Activated CD8-positive, alpha-beta memory T cell treated with anti-CD3 and anti-CD28 coated beads for 24 hours (primary cell): ENCODE measurements at regions not wholly inside any gene's neighbourhood (a gene's known extent, or its start where the extent isn't known, plus 50 kb on each side); places are given as distances from the start of the nearest gene placed in this dataset.
"Not testable (repeated sequence)": the region's sequence is repeated elsewhere in the genome, so short reads cannot be mapped to it uniquely, and the experiment has no call there.

Experiments
- DNase-seq: peaks from one replicate; pipeline ENCODE4 v3.0.0-alpha.2; 2020

GRCh38 chrX:66902081-66902480 lies 263.2 kb upstream of the EDA2R start:
- DNase-seq: no peak

DNA sequence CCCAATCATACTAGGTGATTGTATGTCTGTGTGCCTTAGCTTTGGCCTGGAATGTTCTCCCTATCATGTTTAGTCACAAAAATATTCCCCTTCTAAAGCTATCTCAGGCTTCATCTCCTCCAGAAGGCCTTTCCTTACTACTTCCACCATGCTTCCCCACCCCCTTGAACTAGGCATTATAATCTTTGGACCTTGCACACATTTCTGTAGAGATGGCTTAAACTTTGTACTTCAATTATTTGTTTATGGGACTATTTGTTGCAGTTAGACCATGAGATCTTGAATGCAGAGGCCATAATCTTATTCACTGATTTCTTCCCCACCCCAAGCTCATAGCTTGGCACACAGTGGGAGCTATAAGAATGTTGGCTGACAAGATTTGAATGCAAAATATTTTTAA lies 262.0 kb upstream of the EDA2R start:
- no peak for DNase-seq

GRCh38 chrX:66892004-66892403 lies 253.1 kb upstream of the EDA2R start:
- DNase-seq: no peak

- DNase-seq: no peak
Measured at GRCh38 chrX:66889418-66889817, 250.5 kb upstream of the EDA2R start.

DNA sequence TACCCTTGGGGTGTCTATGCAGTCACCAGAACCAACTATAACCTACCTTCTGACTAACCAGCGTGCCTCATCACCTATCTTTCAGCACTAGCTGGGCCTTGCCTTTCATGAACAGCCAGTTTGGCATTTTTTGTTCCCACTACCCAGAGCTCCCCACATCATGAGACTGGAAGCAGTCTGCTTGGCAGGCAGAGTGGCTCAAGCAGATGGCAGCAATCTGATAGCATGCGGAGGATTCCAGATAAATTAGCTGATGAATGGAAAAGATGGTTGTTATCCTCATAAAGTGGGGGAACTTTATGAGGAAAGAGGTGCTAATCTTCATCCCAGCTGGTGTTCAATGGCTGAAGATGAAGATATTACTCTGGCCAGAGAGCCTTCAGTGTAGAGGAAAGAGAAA lies 243.2 kb upstream of the EDA2R start:
- no peak for DNase-seq

- DNase-seq: no peak
Measured at GRCh38 chrX:66876776-66877175, 237.9 kb upstream of the EDA2R start.

DNA sequence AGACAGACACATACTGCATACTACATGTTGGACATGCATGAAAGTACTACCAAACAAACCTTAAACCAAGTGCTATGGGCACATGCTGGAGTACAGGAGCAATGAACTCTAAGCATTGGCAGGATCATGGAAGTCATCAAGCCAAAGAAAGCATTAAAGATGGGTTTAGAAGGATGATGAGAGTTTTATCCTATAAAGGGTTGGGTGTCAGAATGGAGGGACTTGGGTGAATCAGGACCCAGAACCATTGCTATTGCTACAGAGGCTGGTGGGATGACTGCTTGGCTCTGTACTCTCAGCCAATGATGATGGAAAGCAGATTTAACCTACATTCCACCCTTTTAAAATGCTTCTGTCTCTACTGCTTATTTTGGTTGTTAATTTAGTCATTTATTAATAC lies 233.9 kb upstream of the EDA2R start:
- no peak for DNase-seq

DNA sequence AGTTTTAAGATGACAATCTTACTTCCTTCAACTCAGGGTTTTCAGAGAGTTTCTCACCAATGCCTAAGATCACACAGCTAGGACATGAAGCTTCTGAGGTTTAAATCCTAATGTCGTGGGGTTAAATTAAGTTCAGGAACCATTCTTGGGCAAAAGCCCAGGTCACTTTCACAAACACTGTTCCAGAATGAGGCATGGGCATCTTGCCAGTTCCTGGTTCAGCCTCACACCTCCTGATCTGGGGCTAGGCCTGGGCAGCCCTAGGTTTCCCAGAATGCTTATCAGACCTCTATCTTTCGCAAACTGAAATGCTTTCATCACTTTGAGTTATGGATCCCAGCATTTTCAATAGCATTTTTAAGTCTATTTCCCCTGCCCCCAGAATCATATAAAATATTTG lies 224.8 kb upstream of the EDA2R start:
- DNase-seq: no peak

GRCh38 chrX:66833426-66833825 lies 194.5 kb upstream of the EDA2R start:
- DNase-seq: no peak

GRCh38 chrX:66815227-66815626 lies 176.3 kb upstream of the EDA2R start:
- DNase-seq: no peak

DNA sequence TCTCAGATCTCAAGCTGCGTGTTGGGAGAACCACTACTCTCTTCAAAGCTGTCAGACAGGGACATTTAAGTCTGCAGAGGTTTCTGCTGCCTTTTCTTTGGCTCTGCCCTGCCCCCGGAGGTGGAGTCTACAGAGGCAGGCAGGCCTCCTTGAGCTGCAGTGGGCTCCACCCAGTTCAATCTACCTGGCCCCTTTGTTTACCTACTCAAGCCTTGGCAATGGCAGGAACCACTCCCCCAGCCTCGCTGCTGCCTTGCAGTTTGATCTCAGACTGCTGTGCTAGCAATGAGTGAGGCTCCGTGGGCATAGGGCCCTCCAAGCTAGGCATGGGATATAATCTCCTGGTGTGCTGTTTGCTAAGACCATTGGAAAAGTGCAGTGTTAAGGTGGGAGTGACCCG lies 155.6 kb upstream of the EDA2R start:
- DNase-seq: not testable (repeated sequence)

DNA sequence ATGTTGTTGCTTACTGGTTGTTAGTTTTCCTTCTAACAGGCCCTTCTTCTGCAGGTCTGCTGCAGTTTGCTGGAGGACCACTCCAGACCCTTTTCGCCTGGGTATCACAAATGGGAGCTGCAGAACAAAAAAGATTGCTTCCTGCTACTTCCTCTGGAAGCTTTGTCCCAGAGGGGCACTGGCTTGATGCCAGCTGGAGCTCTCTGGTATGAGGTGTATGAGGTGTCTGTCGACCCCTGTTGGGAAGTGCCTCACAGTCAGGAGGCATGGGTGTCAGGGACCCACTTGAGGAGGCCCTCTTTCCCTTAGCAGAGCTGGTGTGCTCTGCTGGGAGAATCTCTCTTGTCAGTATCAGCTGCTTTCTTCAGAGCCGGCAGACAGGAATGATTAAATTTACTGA lies 127.4 kb upstream of the EDA2R start:
- no peak for DNase-seq

GRCh38 chrX:66760651-66761050 lies 121.8 kb upstream of the EDA2R start:
- DNase-seq: no peak

DNA sequence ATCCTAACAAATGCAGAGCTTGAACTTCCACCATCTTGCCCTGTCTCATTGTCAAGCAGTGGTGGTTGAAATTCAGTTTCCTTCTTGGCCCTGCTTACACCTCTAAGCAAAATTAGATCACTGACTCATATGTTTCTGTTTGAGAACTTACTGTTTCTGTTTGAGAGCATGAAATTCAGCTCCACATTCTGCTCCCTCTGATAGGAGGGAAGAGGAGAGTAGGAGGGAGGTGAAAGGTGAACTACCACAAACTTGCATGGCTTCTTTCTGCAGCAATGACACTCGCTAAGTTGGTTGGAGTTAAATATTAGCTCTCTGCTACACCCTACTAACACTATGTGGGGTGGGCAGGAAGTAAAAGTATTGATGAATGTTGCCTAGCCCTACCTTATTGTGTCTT lies 117.8 kb upstream of the EDA2R start:
- DNase-seq: no peak

DNA sequence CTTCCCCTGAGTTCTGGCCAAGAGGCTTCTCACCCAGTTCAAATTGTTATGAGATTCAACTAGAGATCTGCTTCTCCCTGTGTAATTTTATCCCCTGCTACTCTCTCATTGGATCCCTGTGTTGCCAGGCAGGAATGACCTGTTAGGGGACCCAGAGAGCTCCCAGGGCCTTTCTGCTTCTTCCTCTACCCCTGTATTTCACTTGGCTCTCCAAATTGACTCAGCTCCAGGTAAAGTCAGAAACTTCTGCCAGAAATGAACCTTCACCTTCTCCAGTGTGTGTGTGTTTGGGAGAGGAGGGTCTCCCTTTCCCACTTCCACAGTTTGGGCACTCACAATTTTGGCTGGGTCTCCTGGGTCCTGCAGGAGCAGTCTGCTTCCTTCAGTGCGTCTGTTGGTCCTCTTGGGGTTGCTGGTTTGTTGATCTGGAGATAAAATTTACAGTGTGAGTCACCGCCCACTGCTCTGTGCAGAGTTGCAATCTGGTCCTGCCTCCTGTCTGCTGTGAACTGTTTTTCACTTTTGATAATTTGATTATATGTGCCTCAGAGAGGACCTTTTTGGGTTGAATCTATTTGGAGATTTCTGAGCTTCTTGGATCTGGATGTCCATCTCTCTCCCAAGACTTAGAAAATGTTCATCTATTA lies 112.4 kb upstream of the EDA2R start:
- DNase-seq: no peak

DNA sequence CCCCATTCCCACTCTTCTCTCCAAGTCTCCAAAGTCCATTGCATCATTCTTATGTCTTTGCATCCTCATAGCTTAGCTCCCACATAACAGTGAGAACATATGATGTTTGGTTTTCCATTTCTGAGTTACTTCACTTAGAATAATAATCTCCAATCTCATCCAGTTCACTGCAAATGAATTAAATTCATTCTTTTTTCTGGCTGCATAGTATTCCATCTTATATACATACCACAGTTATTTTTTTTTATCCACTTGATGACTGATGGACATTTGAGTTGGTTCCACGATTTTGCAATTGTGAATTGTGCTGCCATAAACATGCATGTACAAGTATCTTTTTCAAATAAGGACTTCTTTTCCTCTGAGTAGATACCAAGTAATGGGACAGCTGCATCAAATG lies 105.6 kb upstream of the EDA2R start:
- not testable (repeated sequence) for DNase-seq

GRCh38 chrX:66731398-66731797 lies 92.5 kb upstream of the EDA2R start:
- no peak for DNase-seq

- peak; percentile 71 for DNase-seq
Measured at GRCh38 chrX:66728818-66729271, 90.0 kb upstream of the EDA2R start.

GRCh38 chrX:66717926-66718325 lies 79.0 kb upstream of the EDA2R start:
- no peak for DNase-seq

GRCh38 chrX:66698273-66699204 lies 59.7 kb upstream of the EDA2R start:
- no peak for DNase-seq

DNA sequence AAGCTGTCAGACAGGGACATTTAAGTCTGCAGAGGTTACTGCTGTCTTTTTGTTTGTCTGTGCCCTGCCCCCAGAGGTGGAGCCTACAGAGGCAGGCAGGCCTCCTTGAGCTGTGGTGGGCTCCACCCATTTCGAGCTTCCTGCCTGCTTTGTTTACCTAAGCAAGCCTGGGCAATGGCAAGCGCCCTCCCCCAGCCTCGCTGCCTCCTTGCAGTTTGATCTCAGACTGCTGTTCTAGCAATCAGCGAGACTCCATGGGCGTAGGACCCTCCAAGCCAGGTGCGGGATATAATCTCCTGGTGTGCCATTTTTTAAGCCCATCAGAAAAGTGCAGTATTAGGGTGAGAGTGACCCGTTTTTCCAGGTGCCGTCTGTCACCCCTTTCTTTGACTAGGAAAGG lies 53.6 kb upstream of the EDA2R start:
- not testable (repeated sequence) for DNase-seq
